Sigmoid colon (tissue), 6 donors: ENCODE measurements at regions not wholly inside any gene's neighbourhood (a gene's known extent, or its start where the extent isn't known, plus 50 kb on each side); places are given as distances from the start of the nearest gene placed in this dataset.

Experiments
- DNase-seq: peaks from one replicate; pipeline ENCODE4 v3.0.0-alpha.2; 2019
- H3K27ac ChIP-seq, 4 donors: fragments of 200-600 bp; sonication (generic); one replicate each; pipeline ENCODE4 v1.5.1; 2016 to 2019; ENCODE audit warnings: mild to moderate bottlenecking in 1 of 4
- H3K27me3 ChIP-seq, 3 donors: fragments of 200-600 bp; sonication (generic); one replicate each; pipeline ENCODE4 v1.5.1; 2019; ENCODE audit warnings: mild to moderate bottlenecking in 1 of 3
- H3K36me3 ChIP-seq, 4 donors: fragments of 200-600 bp; sonication (generic); one replicate each; pipeline ENCODE4 v1.5.1; 2016 to 2019
- H3K4me1 ChIP-seq, 4 donors: fragments of 200-600 bp; sonication (generic); one replicate each; pipeline ENCODE4 v1.5.1; 2017 to 2019
- H3K4me3 ChIP-seq, 4 donors: fragments of 200-600 bp; sonication (generic); one replicate each; pipeline ENCODE4 v1.5.1; 2017 to 2019; ENCODE audit warnings: mild to moderate bottlenecking in 2 of 4, moderate library complexity in 1 of 4
- H3K9me3 ChIP-seq, 4 donors: fragments of 200-600 bp in 3 of 4; sonication (generic) in 3 of 4; one replicate each; pipeline versions ENCODE4 v1.5.1 to v1.6.1; 2013 to 2019
- EP300 ChIP-seq, 4 donors: sonication (generic); formaldehyde crosslinking; IDR thresholded peaks; one replicate each; pipeline ENCODE4 v1.6.1; 2017; ENCODE audit warnings: antibody characterized with exemption in 4 of 4
- POLR2A ChIP-seq, 2 donors: fragments of 450-650 bp; IDR thresholded peaks; one replicate each; pipeline ENCODE4 v1.6.1; 2016; ENCODE audit warnings: antibody characterized with exemption in 2 of 2, mild to moderate bottlenecking in 2 of 2, moderate library complexity in 2 of 2
- POLR2AphosphoS5 ChIP-seq, 4 donors: sonication (generic); formaldehyde crosslinking; IDR thresholded peaks; one replicate each; pipeline ENCODE4 v1.6.1; 2017; ENCODE audit warnings: antibody characterized with exemption in 4 of 4
- WGBS, 2 donors: extraction: QIAGEN DNeasy Blood & Tissue Kit; methylation state at CpG; one replicate each; pipeline ENCODE4 v1.1.7; 2013; 5-methylcytosine and 5-hydroxymethylcytosine counted together
- intact Hi-C: fragments of 100-400 bp; cut with DNase I; formaldehyde crosslinking; loops from one replicate; pipeline ENCODE4 v1.15.1; 2023
- TF ChIP-seq, protein P1 (sequence below), 4 experiments: fragments of 450-650 bp in 3 of 4; fragments of 200-600 bp in 1 of 4; IDR thresholded peaks; one replicate each; pipeline ENCODE4 v1.5.1; 2016 to 2019; ENCODE audit warnings: antibody characterized with exemption in 4 of 4, mild to moderate bottlenecking in 3 of 4, moderate library complexity in 2 of 4
- donor health status: healthy with polysubstance abuse.
- donor health status: healthy.

DNA sequence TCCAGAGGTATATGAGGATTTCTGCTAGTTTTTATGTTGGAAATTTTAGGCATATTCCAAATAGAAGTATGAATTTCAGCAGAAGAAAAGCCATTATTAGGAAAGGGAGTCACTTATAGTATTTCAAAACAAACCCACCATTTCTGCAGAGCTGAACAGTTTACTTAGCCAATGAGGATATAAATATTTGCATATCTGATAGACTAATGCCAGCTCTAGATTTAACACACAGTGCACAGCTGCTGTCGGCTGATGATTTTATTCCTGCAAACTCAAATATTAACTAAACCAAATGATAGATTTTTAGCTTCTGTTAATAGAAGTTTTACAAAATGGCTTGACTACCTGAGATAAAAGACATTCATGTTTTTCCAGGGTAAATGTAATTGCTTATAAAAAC, 375.8 kb upstream of the FANCL start:
- Histone ChIP-seq H3K27me3 (no peaks in the 10 kb centered on the region), H3K4me1 (peaks cover 0 to 4% (median 0%) of the 10 kb centered on the region in 4 donors), H3K9me3 (no peaks in the 10 kb centered on the region), H3K36me3 (no peaks in the 10 kb centered on the region), H3K4me3 (no peak overlapping the region), H3K27ac (no peak overlapping the region)
- TF ChIP-seq POLR2A (IDR thresholded peaks at IDR 0.05) (no peak), POLR2AphosphoS5 (IDR thresholded peaks at IDR 0.05) (no peak), EP300 (IDR thresholded peaks at IDR 0.05) (no peak)
- TF ChIP-seq, protein P1, sequence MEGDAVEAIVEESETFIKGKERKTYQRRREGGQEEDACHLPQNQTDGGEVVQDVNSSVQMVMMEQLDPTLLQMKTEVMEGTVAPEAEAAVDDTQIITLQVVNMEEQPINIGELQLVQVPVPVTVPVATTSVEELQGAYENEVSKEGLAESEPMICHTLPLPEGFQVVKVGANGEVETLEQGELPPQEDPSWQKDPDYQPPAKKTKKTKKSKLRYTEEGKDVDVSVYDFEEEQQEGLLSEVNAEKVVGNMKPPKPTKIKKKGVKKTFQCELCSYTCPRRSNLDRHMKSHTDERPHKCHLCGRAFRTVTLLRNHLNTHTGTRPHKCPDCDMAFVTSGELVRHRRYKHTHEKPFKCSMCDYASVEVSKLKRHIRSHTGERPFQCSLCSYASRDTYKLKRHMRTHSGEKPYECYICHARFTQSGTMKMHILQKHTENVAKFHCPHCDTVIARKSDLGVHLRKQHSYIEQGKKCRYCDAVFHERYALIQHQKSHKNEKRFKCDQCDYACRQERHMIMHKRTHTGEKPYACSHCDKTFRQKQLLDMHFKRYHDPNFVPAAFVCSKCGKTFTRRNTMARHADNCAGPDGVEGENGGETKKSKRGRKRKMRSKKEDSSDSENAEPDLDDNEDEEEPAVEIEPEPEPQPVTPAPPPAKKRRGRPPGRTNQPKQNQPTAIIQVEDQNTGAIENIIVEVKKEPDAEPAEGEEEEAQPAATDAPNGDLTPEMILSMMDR (IDR thresholded peaks at IDR 0.05) = no peak
- 64 to 67% methylated on average over 1 of the region's 1 CpG for WGBS, 2 donors
- intact Hi-C loops = no loop called here
- no peak for DNase-seq

- TF ChIP-seq, protein P1 (IDR thresholded peaks at IDR 0.05) = no peak
- TF ChIP-seq POLR2A (IDR thresholded peaks at IDR 0.05) (no peak), EP300 (IDR thresholded peaks at IDR 0.05) (no peak), POLR2AphosphoS5 (IDR thresholded peaks at IDR 0.05) (no peak)
- no peaks in the 10 kb centered on the region for H3K9me3 ChIP-seq
- intact Hi-C loops = no loop called here
- H3K4me1 ChIP-seq = peaks cover 0 to 4% (median 0%) of the 10 kb centered on the region in 4 donors
- H3K4me3 ChIP-seq = no peak overlapping the region
- 15 to 25% methylated on average over 2 of the region's 2 CpGs for WGBS, 2 donors
- H3K36me3 ChIP-seq = no peaks in the 10 kb centered on the region
- no peak overlapping the region for H3K27ac ChIP-seq
- no peaks in the 10 kb centered on the region for H3K27me3 ChIP-seq
- DNase-seq = no peak
Observed at GRCh38 chr2:58614219-58614618, 373.1 kb upstream of the FANCL start.

DNA sequence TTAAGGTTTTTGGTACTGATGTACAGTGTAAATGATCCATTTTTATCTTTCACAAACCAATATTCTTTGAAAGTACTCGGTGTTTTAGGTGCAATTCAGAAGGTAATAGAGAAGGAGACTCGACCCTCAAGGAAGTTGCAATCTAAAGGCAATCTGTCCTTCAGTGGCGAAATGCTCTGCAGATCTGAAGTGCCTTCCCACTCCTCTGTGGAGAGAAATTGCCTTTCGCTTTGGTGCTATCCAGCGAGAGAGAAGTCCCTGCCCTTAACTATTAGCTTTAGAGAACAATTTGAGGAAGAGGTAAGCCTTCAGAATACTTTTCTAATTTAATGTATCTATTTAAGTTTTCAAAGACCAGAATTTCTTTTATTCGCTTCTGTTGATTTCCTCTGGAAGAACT, 371.8 kb upstream of the FANCL start:
- Histone ChIP-seq H3K36me3 (no peaks in the 10 kb centered on the region), H3K27me3 (no peaks in the 10 kb centered on the region), H3K27ac (no peak overlapping the region), H3K4me3 (no peak overlapping the region), H3K9me3 (no peaks in the 10 kb centered on the region), H3K4me1 (peaks cover 0 to 4% (median 0%) of the 10 kb centered on the region in 4 donors)
- intact Hi-C loops = no loop called here
- DNase-seq = no peak
- no peak for TF ChIP-seq POLR2A (IDR thresholded peaks at IDR 0.05)
- TF ChIP-seq EP300 (IDR thresholded peaks at IDR 0.05) = no peak
- TF ChIP-seq POLR2AphosphoS5 (IDR thresholded peaks at IDR 0.05) = no peak
- TF ChIP-seq, protein P1 (IDR thresholded peaks at IDR 0.05) = no peak
- WGBS, 2 donors = 74 to 84% methylated on average over 6 of the region's 6 CpGs

GRCh38 chr2:58609326-58609725, 368.2 kb upstream of the FANCL start:
- Histone ChIP-seq H3K4me3 (no peak overlapping the region), H3K27ac (no peak overlapping the region), H3K9me3 (no peaks in the 10 kb centered on the region), H3K27me3 (no peaks in the 10 kb centered on the region), H3K4me1 (peaks cover 0 to 3% (median 0%) of the 10 kb centered on the region in 4 donors), H3K36me3 (no peaks in the 10 kb centered on the region)
- no peak for TF ChIP-seq POLR2AphosphoS5 (IDR thresholded peaks at IDR 0.05)
- TF ChIP-seq EP300 (IDR thresholded peaks at IDR 0.05) = no peak
- TF ChIP-seq, protein P1 (IDR thresholded peaks at IDR 0.05) = no peak
- no peak for TF ChIP-seq POLR2A (IDR thresholded peaks at IDR 0.05)
- no peak for DNase-seq
- intact Hi-C loops = no loop called here
- 76 to 86% methylated on average over 1 of the region's 1 CpG for WGBS, 2 donors

GRCh38 chr2:58608146-58608545, 367.0 kb upstream of the FANCL start:
- no peak for DNase-seq
- H3K36me3 ChIP-seq = no peaks in the 10 kb centered on the region
- no peaks in the 10 kb centered on the region for H3K9me3 ChIP-seq
- H3K27me3 ChIP-seq = no peaks in the 10 kb centered on the region
- intact Hi-C loops = no loop called here
- H3K27ac ChIP-seq = no peak overlapping the region
- H3K4me1 ChIP-seq = no peaks in the 10 kb centered on the region
- H3K4me3 ChIP-seq = no peak overlapping the region
- 46 to 72% methylated on average over 1 of the region's 1 CpG for WGBS, 2 donors
- no peak for TF ChIP-seq EP300 (IDR thresholded peaks at IDR 0.05)
- no peak for TF ChIP-seq POLR2AphosphoS5 (IDR thresholded peaks at IDR 0.05)
- no peak for TF ChIP-seq POLR2A (IDR thresholded peaks at IDR 0.05)
- TF ChIP-seq, protein P1 (IDR thresholded peaks at IDR 0.05) = no peak
